HG03095 (cell line): ENCODE measurements at regions not wholly inside any gene's neighbourhood (a gene's known extent, or its start where the extent isn't known, plus 50 kb on each side); places are given as distances from the start of the nearest gene placed in this dataset.

Experiments
- ATAC-seq: cut with Tn5 transposase; IDR thresholded peaks from one replicate; pipeline ENCODE4 v1.9.1; 2021; ENCODE audit warnings: moderate library complexity; ENCODE audit not compliant: unreplicated experiment

- ATAC-seq: no peak
Observed at GRCh38 chr7:125409921-125410320, 480.3 kb upstream of the POT1 start.

DNA sequence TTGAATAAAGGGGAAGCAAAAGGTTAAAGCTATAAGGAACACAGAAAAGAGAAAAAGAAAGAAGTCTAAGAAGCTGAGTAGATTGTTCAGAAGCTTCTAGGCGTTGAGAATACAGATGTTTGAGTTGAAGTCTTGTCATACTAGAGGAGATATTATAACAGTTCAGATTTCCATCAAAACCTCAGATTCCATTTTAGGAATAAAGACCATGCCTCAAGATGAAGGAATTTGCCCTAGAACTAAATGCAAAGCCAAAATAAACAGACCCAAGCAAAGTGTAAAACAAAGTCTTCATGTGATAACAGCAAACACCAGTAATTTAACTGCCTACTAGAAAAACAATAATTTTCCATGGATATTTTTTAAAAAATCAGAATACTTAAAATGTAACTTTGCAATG, 476.5 kb upstream of the POT1 start:
- ATAC-seq: no peak

DNA sequence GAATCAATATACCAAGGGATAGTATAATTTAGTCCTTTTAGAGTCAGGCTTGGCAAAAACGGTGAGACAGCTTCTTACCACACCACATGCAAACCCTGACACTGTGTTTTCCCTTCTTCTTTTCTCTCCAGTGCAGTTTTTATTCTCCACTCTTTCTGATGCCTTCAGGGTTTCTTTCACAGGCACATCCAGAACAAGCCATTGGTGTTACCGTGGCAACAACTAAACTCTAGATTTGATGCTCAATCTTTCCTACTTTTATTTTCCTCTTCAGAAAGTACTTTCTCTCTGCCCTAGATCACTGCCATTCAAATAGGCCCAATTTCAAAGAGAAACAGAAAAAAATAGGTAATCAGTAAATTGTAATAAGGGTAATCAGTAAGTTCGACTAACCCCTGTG, 469.8 kb upstream of the POT1 start:
- no peak for ATAC-seq

GRCh38 chr7:125396466-125397151, 467.0 kb upstream of the POT1 start:
- no peak for ATAC-seq

DNA sequence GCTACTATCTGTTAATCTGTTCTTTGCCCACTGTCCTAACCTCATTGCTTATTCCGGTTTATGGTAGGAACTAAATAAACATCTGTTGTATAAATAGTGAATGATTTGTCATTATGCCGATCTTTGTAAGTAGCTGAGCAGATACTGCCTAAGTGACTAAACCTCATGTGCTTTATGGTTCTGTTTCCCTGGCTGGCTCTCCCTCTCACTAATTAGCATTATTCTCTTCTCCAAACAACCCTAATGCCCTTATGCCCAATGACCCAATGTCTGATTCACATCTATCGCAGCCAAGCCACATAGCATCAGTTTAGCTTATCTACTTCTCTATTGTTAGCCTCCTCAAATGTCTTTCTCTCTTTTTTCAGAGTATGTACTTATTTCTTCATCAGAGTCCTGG, 462.3 kb upstream of the POT1 start:
- ATAC-seq: no peak

DNA sequence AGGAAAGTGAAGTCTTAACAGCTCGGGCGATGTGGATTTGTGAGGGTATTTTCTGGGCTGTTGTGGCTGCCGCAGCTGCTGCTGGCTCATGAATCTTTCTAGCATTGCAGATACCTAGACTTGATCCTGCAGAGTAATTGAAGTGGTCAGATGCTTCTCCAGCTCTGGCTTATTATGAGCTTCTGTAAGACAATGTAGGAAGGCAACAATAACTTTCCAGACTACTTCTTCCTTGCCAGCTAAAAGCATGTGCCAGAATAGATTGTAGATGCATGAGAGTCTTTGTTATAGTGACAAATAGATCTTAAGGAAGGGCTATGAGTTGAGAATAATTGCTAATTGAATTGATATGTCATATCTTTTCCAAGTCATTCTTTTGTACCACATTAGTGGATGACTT, 461.4 kb upstream of the POT1 start:
- ATAC-seq: no peak

GRCh38 chr7:125386211-125386610, 456.6 kb upstream of the POT1 start:
- ATAC-seq: no peak

- ATAC-seq: no peak
Observed at GRCh38 chr7:125383324-125383723, 453.7 kb upstream of the POT1 start.

DNA sequence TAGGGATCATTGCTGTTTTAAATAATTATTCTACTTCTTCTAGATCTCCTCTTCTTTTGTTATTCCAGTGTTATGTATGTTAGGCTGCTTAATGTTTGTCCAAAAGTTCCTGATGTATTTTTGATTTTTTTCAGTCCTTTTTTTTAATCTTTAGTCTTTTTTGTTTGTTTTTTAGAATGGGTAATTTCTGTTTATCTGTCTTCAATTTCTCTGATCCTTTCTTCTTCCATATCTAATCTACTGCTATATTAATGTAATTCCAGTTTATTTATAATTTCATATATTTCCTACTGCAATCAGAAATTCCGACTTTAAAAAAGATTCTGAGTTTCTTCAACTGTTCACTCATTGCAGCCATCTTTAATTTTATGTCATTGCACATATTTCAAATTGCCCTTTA, 452.8 kb upstream of the POT1 start:
- ATAC-seq: no peak

DNA sequence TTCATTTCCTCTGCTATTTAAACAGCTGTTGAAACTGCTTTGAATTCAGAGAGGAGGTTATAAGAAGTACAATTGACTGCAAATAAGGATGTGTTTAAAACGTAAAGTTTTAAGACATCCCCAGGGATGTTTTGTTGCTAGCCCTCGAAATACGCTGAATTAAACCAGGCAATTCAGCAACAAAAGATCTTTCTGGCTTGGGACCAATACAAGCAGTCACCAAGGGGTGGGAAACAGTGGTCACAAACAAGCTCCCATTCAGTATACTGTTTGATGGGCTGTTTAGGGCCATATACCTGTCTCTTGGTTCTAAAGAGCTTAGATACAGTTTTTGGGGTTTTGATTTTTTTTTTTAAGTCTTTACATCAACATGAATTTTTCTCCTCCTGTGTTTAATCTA, 446.3 kb upstream of the POT1 start:
- no peak for ATAC-seq

DNA sequence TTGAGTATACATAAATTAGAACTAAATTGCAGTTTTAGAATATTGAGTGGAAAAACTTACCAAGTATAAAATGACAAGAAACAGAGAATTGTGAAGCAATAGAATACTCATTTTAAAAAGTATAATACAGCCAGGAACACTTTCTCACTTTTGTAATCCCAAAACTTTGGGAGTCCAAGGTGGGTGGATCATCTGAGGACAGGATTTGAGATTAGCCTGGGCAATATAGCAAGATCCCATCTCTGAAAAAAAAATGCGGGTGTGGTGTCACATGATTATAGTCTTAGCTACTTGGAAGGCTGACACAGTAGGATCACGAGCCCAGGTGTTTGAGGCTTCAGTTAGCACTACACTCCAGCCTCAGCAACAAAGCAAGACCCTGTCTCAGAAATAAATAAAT, 440.9 kb upstream of the POT1 start:
- no peak for ATAC-seq

- ATAC-seq: no peak
Observed at GRCh38 chr7:125363873-125364272, 434.2 kb upstream of the POT1 start.

GRCh38 chr7:125358551-125359167, 429.0 kb upstream of the POT1 start:
- no peak for ATAC-seq

DNA sequence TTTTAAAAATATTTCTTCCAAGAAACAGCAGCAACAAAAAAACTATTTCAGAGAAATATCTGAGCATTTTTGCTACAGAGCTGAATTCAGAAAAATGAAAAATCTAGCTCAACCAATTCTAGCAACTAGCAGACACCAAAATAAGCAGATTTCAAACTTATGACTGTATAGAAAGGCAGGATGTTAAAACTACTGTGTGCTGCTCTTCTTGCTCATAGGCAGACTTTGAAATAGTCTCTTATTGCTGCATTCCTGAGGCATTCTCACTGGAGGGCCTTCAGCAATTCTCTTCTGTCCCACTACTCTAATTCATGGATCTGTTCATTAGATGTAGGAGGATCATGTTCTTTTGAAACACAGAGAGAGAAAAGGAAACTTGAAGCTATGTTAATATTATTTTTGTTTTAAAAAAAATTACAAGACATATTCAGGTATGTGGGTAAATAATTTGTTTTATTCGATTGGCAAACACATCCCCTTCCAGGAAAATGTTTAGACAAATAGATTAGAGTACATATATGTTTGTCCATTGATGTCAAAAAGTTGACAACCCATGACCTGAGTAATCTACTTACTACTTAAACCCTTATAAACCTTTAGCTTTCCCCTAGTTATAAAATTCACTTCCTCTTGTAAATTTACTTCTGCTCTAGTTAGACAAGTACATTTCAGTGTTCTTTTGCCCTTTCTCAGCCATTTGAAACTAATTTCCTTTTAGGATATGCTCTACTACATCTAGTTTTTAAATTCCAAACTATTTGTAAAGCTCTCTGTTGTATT, 428.2 kb upstream of the POT1 start:
- no peak for ATAC-seq

- peak; percentile 73 for ATAC-seq
Observed at GRCh38 chr7:125355899-125356298, 426.3 kb upstream of the POT1 start.

- no peak for ATAC-seq
Observed at GRCh38 chr7:125347269-125347668, 417.6 kb upstream of the POT1 start.

DNA sequence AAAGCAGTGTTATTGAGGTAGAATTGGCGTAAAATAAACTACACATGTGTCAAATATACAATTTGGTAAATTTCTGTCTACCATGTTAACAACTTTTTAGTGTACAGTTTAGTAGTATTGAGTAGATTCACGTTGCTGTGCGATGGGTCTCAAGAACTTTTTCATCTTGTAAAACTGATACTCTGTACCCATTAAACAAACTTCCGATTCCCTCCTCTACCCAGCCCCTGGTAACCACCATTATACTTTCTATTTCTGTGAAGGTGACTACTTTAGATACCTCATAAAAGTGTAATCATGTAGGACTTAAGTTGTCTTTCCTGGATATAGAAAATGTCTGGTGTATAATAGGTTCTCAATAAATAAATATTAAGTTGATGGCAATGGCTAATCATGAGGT, 408.5 kb upstream of the POT1 start:
- no peak for ATAC-seq

DNA sequence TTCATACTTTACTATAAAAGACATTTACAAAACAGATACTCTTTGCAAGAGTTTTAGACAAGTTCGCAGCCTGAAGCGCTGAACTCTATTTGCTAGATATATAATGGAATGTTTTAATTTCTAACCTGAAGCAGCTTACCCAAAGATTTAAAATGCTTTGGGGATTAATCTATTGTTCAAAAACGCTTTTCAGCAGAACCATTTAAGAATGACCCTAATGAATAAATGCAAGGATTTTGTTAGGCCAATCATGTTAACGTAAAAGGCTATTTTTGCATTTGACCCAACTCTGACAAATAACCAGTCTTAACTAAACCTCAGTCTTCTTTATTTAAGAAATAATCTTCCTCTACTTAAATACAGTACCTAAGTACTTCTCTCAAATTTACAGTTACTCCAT, 406.7 kb upstream of the POT1 start:
- ATAC-seq: no peak

GRCh38 chr7:125326666-125327255, 397.1 kb upstream of the POT1 start:
- no peak for ATAC-seq

- no peak for ATAC-seq
Observed at GRCh38 chr7:125316466-125316865, 386.8 kb upstream of the POT1 start.

GRCh38 chr7:125299003-125299765, 369.6 kb upstream of the POT1 start:
- no peak for ATAC-seq
